GM06990 (cell line): ENCODE measurements at regions not wholly inside any gene's neighbourhood (a gene's known extent, or its start where the extent isn't known, plus 50 kb on each side); places are given as distances from the start of the nearest gene placed in this dataset.

Experiments used
- DNase-seq: peaks from one replicate; pipeline ENCODE4 v3.0.0-alpha.2; 2011; ENCODE audit not compliant: insufficient read length; ENCODE audit errors: extremely low read depth
- H3K27me3 ChIP-seq: replicated peaks from 2 replicates; pipeline ENCODE4 v1.6.0; 2011; ENCODE audit warnings: low read length; ENCODE audit not compliant: control insufficient read depth, insufficient read depth
- H3K36me3 ChIP-seq: 2 replicates; pipeline ENCODE4 v1.5.1; 2011; ENCODE audit warnings: low read length; ENCODE audit not compliant: control insufficient read depth, insufficient read depth
- H3K4me3 ChIP-seq: replicated peaks from 2 replicates; pipeline ENCODE4 v1.5.1; 2011; ENCODE audit warnings: low read depth, mild to moderate bottlenecking, control low read depth, low read length
- TF ChIP-seq, protein P1 (sequence below): IDR thresholded peaks from 2 replicates; pipeline ENCODE4 v1.5.1; 2011; ENCODE audit warnings: low read length, control low read depth, mild to moderate bottlenecking, inconsistent platforms; ENCODE audit not compliant: insufficient read depth, poor library complexity, severe bottlenecking

DNA sequence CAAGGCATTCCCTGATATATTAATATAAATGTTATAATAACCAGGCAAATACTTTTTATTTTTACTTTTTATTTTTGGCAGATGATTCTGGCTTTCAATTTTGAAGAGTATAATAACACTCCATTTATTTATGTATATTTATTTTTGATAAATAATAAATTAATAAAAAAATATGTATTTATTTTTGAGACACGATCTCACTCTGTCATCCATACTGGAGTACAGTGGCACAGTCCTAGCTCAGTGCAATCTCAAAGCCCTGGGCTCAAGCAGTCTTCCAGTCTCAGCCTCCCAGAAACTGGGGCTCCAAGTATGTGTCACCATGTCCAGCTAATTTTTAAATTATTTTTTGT, 93.4 kb upstream of the ITGA6 start:
- TF ChIP-seq, protein P1, sequence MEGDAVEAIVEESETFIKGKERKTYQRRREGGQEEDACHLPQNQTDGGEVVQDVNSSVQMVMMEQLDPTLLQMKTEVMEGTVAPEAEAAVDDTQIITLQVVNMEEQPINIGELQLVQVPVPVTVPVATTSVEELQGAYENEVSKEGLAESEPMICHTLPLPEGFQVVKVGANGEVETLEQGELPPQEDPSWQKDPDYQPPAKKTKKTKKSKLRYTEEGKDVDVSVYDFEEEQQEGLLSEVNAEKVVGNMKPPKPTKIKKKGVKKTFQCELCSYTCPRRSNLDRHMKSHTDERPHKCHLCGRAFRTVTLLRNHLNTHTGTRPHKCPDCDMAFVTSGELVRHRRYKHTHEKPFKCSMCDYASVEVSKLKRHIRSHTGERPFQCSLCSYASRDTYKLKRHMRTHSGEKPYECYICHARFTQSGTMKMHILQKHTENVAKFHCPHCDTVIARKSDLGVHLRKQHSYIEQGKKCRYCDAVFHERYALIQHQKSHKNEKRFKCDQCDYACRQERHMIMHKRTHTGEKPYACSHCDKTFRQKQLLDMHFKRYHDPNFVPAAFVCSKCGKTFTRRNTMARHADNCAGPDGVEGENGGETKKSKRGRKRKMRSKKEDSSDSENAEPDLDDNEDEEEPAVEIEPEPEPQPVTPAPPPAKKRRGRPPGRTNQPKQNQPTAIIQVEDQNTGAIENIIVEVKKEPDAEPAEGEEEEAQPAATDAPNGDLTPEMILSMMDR, result no peak
- H3K4me3 ChIP-seq, result no peak overlapping the region
- no peak for DNase-seq
- no peaks in the 10 kb centered on the region; the same call in none of the 2 replicates for H3K27me3 ChIP-seq
- no peaks in the 10 kb centered on the region for H3K36me3 ChIP-seq

DNA sequence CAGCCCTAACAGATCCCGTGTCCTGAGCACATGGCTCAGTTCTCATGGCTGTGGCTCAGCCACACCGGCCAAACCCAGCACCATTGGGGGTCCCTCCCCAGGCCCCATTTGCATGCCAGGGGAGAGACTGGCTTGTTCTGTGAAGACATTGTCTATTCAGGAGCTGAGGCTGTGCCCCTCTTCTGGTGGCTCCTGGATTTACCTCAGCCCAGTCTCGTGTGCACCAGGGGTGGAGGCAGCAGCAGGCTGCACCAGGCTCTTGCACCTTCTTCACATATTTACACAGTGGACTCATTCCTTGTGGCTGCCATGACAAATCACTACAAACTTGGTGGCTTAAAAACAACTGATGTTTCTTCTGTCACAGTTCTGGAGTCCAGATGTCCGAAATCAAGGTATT, 92.4 kb upstream of the ITGA6 start:
- Histone ChIP-seq H3K27me3 (no peaks in the 10 kb centered on the region; the same call in none of the 2 replicates), H3K4me3 (no peak overlapping the region), H3K36me3 (no peaks in the 10 kb centered on the region)
- DNase-seq, result no peak
- TF ChIP-seq, protein P1, result no peak

GRCh38 chr2:172335736-172336135, 91.7 kb upstream of the ITGA6 start:
- TF ChIP-seq, protein P1, result no peak
- no peak for DNase-seq
- Histone ChIP-seq H3K4me3 (no peak overlapping the region), H3K36me3 (no peaks in the 10 kb centered on the region), H3K27me3 (no peaks in the 10 kb centered on the region; the same call in none of the 2 replicates)

GRCh38 chr2:172336681-172337080, 90.7 kb upstream of the ITGA6 start:
- H3K36me3 ChIP-seq, result no peaks in the 10 kb centered on the region
- H3K4me3 ChIP-seq, result no peak overlapping the region
- no peaks in the 10 kb centered on the region; the same call in none of the 2 replicates for H3K27me3 ChIP-seq
- DNase-seq, result no peak
- TF ChIP-seq, protein P1, result no peak

- TF ChIP-seq, protein P1, result no peak
- DNase-seq, result no peak
These were observed 87.9 kb upstream of the ITGA6 start for GRCh38 chr2:172339371-172340010.

DNA sequence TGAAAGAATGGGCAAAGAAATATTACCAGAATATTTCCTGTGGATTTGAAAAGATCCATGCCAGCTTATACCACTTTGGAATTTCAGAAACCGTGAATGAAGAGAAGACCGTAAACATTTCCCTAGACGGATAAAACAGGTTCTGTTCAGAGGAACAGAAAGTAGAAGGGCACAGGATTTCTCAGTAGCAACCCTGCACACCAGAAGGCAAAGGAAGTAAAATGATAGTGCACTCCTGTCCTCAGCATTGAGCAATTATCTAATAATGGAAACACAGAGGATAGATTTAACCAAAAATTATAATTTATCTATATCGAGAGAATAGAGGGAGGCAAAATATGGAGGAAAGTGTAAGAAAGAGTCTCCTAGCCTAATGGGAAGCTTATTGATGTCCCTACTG, 87.0 kb upstream of the ITGA6 start:
- DNase-seq, result no peak

More at GRCh38 chr2:172339371-172340010, 87.9 kb upstream of the ITGA6 start:
- Histone ChIP-seq H3K4me3 (no peak overlapping the region), H3K27me3 (no peaks in the 10 kb centered on the region; the same call in none of the 2 replicates), H3K36me3 (no peaks in the 10 kb centered on the region)

More for the DNA sequence above, 87.0 kb upstream of the ITGA6 start:
- Histone ChIP-seq H3K4me3 (no peak overlapping the region), H3K36me3 (no peaks in the 10 kb centered on the region), H3K27me3 (no peaks in the 10 kb centered on the region; the same call in none of the 2 replicates)
- TF ChIP-seq, protein P1, result no peak
